DMS 273 treated with DMSO at 0.1 percent for 48 hours (cell line): ENCODE measurements at regions not wholly inside any gene's neighbourhood (a gene's known extent, or its start where the extent isn't known, plus 50 kb on each side); places are given as distances from the start of the nearest gene placed in this dataset.

ENCODE experiments used
- DNase-seq: peaks from one replicate; lab custom pipeline; 2025; lab: John Stamatoyannopoulos, UW

DNA sequence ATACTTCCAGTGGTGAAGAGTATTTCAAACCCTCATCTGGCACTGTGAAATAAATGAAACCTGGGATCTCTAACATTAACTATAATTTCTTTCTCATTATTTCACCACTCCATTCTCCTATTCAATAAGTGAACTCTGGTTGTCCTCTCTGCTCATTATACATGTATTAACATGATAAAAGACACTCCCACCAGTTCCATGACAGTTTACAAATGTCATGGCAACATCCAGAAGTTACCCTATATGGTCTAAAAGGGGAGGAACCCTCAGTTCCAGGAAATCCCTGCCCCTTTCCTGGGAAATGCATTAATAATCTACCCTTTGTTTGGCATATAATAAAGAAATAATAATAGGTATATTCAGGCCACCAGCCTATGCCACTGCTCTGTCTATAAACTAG is 62.7 kb upstream of the BRINP3 start:
- DNase-seq = no peak

DNA sequence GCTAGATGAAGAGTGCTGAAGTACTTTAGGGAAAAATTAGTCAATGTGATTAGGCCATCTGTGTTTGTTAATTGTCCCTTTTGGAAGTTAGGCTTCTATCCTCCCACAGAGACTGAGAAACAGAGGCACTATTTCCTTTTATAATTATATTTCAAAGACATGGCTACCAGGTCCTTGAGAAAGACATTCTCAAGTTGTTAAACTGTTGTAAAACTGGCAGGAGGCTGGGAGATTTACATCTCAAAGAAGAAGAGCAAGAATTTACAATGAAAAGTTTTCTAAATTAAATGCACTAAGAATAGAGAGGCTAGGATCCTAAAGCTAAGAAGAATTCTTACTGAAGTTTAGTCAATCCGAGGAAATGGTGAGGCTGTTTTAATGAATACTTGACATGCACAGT is 74.0 kb upstream of the BRINP3 start:
- DNase-seq = no peak

DNA sequence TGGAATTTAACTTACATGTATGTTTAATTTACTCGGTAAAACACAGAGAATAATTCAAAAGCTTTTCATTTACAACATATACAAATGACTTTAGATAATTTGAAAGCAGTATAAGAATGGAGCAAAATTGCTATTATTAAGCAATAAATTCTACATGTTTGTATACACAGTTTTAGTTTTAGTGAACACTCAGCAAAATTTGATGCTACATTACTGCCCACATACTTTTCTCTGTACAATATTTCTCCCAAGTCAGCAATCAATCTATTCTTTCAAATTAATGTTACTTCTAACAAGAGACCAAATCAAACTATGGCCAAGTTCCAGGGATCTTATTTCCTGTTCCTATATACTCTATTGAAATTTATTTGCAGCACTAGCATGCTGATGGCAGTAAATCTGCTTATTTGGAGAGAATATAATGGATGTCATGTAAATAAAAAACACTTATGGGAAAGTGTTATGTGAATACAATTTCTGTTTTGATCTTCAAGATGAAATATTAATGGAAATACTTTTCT is 82.6 kb upstream of the BRINP3 start:
- no peak for DNase-seq

DNA sequence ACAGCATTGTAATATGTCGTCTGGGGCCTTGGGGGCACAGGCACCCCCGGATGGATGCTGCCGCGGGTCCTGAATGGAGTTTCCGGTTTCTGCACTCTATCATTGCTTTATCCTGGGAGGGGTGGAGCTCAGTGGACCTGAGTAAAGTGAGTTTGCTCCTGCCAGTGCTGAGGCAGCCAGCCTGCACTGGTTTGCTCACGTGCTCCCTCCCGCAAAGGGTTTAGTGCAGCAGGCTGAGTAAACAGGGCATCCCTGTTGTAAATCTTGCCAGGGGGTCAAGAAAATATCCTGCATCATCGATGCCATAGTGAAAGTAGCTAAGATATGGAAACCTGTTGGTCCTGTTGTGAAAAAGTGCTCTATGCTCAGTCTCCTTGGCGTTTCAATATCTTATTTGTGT is 85.6 kb upstream of the BRINP3 start:
- no peak for DNase-seq

DNA sequence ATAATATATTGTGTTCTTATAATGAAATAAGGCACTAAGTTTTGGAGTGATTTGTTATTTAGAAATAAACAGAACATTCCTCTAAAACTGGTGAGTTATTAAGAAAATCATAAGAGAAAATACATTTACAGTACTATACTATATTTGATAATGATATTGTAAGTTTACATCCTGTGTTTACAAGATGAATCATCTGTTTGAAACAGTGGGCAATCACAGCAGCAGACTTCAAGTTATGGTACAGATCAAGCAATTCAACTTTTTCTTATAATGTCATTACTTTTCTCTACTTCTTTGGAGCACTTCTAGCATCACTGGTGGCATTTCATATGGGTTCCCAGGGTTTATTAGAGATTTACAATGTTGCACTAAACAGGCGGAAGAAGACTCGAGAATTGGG is 86.5 kb upstream of the BRINP3 start:
- DNase-seq = no peak

DNA sequence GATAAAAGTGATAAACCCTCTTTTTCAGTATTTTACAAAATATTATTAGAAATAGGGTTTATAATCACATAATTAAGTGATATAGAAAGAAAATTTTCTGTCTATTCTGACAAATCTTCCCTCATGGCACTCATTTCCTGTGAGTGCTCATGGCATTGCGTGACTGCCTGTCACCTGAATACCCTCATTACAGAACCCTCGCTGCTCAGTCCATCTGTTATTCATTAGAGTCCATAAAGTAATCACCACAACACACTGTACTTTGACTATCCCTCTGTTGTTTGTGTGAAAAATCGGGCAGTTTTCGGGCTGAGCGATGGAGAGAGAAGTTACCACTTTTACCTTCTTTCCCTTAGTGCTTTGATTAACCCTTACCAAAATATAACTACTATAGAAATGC is 100.4 kb upstream of the BRINP3 start:
- no peak for DNase-seq

DNA sequence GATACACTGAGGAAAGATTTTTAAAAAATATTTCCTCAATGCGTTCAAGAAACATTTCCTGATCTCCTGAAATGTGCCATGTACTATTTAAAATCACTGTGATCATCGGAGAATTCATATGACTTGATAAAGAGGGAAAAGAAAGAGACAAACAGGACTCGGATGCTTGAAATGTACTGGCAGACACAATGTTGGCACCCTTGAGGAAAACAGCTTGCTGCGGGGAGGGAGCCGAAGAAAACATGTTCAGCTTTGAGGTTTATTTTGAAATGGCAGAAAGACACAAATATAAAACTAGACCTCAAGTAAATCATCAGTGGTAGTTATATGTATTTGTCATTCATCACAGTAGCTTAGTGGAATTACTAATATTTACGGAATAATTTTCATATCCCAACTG is 100.9 kb upstream of the BRINP3 start:
- DNase-seq = no peak

DNA sequence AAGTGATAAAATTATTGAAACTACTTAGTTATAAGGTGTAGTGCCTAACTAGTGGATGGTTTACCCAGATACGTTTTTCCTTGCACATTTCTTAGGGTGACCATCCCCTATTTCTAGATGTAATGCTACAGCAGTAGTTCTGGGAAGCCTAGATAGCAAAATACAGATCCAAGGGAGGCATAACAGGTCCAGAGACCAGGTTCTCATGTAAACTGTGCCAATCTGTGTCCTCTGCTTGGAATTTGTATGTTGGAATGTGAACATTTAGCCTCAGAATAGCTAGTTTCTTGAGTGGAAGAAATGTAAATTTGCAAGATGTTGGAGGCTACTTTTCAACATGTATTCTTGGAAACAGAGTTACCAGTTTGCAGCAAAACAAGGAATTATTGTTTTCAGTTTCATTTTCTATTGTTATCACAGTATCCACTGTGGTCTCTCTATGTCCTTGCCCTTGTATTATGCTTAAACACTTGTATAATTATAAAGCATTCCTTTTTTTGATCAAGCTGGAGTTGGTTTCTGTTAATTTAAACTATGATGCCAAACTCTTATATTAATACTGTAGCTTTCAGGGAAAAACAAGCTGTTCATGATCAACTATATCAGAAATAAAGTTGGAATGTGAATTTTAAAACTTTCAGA is 102.0 kb upstream of the BRINP3 start:
- no peak for DNase-seq

DNA sequence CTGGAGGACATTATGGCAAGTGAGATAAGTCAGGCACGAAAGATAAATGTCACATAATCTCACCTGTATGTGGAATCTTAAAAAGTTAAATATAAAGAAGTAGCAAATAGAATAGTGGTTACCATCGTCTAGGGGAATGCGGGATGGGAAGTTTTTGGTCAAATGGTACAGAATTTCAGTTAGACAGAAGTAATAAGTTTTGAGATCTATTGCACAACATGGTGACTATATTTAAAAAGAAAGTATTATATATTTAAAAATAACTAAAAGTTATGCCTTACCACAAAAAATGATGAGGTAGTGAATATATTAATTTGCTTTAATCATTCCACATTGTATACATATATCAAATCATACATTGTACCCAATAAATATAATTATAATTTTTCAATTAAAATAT is 106.2 kb upstream of the BRINP3 start:
- no peak for DNase-seq

DNA sequence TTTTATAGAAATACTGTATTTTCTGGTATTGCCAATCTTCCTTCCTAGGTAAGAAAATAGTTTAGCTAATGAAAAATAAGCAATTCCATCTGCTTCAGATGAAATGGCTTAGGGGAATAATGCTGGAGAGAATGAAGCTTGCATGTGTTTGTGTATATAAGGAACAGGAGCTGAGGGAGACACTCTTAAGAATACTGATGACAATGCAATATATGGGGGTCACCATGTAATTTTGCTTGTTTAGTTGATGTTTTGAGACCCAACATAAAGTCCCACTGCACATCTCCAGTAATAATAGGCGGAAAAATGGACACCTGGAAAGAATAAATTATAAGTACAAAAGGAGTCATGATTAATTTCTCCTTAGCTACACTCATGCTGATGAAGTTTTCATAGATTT is 110.8 kb upstream of the BRINP3 start:
- DNase-seq = no peak

DNA sequence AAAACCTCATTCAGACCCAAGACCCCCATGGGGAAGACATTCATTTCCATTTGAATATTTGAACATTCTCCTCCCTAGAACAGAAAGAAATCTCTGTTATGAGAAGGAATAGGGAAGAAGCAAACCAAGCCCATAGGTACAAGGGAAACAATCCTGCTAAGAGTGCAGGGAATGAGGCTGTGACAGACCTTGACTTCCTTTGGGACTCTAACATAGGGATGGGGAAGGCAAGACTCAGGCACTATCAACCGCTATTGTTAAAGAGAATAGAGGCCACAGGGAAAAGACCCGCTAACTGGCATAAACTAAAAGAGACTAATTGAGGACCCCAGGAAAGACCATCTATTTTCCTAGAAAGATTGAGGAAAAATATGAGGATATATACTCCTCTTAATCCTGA is 117.8 kb upstream of the BRINP3 start:
- DNase-seq = no peak

DNA sequence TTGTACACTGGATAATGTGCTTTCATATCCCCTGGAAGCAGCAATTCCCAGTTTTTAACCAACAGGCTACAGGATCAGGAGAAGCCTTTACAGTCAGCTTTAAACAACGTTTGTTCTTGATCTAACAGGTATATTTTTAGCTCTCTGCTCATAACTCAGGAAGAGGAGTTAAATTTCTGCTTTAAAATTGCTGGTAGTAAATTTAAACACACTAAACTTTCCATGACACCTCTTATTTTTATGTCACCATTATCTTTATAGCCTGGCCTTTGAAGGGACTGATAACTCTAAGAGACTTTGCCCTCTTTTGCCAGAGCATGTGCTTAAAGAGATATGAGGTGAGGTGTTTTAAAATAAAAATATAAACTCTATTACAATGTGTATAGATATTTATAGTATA is 119.6 kb upstream of the BRINP3 start:
- no peak for DNase-seq

DNA sequence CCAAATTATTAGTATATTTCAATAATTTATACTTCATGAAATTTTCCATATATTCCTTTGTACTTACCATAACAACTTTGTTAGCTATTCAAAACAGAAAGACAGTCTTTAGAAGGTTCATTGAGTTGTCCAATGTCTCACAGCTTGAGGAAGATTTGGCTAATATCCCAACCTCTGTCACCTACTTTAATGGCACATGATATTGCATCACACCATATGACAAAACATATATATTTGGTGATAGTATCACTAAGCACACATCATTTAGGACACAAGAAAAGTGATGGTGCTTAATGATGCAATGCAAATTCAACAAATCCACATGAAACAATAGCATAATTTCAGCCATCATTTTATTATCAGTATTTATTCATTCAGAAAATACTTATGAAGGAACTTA is 122.0 kb upstream of the BRINP3 start:
- no peak for DNase-seq

DNA sequence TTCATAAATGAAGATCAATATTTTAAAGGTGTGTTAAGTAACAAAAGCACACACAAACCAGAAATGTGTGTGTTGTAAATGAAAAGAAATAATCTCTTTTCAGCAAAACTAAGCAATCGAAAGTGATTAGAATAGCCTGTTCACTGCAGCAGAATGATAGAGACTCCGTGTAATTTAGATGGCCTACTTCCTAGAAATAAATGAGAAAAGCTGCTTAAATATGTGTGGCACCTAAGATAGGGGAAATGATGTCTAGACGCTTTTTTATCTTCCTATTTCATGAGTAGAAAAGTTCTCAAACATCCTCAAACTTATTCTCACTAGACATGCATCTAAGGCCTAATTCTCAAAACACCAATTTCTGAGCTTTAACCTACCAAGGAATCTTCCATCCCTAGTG is 124.7 kb upstream of the BRINP3 start:
- no peak for DNase-seq

DNA sequence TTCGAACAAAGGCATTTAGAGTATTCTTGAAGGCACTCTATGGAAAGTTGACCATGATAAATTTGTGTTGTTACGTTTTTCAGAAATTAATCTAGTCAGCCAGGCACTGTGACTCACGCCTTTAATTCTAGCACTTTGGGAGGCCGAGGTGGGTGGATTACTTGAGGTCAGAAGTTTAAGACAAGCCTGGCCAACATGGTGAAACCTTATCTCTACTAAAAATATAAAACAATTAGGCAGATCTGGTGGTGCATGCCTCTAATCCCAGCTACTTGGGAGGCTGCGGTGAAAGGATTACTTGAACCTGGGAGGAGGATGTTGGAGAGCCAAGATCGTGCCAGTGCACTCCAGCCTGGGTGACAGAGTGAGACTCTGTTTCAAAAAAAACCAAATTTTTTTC is 130.6 kb upstream of the BRINP3 start:
- no peak for DNase-seq

DNA sequence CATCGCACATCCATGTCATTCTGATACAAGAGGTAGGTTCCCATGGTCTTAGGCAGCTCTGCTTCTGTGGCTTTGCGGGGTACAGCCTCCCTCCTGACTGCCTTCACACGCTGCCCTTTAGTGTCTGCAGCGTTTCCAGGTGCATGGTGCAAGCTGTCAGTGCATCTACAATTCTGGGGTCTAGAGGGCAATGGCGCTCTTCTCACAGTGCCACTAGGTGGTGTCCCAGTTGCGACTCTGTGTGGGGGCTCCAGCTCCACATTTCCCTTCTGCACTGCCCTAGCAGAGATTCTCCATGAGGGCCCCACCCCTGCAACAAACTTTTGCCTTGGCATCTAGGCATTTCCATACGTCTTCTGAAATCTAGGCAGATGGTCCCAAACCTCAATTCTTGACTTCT is 138.2 kb upstream of the BRINP3 start:
- DNase-seq = no peak

DNA sequence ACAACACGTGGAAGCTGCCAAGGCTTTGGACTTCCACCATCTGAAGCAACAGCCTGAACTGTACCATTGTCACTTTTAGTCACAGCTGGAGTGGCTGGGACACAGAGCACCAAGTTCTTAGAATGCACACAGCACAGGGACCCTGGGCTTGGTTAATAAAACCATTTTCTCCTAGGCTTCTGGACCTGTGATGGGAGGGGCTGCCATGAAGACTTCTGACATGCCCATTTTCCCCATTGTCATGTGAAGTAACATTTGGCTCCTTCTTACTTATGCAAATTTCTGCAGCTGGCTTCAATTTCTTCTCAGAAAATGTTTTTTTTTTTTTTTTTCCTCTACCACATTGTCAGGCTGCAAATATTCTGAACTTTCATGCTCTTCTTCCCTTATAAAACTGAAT is 138.6 kb upstream of the BRINP3 start:
- DNase-seq = no peak

DNA sequence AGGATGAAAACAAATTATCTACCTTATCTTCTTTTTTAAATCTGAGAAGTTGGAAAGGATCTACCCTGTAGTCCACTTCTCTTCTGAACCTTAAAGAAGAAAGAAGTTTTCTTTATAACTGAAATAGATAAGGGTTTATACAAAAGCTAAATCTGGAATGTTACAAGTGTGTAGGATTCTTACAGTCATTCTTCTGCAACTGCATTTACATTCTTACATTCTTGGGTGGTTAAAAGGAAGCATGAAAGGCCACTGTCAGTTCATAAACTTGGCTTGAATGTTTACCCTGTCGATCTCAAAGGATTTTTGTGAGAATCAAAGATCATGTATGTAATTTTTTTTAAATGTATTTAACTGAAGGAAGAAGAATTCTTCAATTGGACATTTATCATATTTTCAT is 142.1 kb upstream of the BRINP3 start:
- DNase-seq = no peak

DNA sequence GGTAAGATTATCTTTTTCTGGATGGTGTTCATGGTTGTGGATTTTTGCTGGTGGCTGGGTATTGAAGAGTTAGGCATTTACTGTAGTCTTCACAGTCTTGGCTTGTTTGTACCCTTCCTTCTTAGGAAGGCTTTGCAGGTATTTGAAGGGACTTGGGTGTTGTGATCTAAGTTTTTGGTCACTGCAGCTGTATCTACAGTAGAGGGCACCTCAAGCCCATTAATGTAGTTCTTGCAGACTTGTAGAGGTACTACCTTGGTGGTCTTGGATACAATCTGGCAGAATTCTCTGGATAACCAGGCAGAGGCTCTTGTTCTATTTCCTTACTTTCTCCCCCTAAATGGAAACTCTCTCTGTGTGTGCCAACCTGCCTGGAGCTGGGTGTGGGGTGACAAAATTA is 155.8 kb upstream of the BRINP3 start:
- DNase-seq = no peak

DNA sequence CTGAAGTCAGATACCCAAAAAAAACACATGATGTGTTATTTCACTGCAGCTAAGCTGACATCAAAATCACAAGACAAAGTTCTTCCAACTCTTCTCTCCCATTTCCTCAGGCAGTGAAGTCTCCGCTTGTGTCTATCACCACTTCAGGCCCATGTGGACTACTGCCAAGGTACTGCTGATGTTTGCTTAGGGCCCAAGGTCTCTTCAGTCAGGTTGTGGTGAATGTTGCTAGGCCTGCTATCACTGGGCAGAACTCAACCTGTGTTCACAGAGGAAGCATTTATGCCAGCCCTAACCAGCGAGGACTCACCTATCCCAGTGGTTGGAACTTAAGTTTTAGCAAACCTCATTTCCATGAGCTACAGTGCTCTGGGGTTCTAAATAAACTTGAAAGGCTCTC is 156.5 kb upstream of the BRINP3 start:
- no peak for DNase-seq

DNA sequence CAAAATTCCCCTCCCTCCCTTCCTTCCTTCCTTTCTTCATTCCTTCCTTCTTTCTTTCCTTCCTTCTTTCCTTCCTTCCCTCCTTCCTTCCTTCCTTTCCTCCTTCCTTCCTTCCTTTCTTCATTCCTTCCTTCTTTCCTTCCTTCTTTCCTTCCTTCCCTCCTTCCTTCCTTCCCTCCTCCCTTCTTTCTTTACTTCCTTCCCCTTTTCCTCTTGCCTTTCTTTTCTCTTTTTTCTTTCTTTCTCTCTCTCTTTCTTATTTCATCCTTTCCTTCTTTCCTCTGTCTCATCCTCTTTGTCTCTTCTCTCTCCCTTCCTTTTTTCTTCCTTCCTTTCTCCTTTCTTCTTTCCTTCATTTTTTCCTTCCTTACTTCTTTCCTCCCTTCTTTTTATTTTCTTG is 171.9 kb upstream of the BRINP3 start:
- no peak for DNase-seq

DNA sequence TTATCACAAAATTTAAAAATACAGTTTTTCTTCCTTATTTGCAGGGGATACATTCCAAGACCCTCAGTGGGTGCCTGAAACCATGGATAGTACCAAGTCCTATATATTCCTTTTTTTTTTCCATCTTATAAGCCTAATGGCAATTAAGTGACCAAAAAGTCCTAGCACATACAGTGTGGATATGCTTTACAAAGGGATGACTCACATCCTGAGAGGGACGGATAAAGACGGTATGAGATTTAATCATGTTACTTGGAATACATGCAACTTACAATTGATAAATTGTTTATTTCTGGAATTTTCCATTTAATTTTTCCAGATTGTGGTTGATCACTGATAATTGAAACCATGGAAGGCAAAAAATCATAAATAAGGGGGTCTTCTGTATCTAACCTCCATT is 181.2 kb upstream of the BRINP3 start:
- no peak for DNase-seq

DNA sequence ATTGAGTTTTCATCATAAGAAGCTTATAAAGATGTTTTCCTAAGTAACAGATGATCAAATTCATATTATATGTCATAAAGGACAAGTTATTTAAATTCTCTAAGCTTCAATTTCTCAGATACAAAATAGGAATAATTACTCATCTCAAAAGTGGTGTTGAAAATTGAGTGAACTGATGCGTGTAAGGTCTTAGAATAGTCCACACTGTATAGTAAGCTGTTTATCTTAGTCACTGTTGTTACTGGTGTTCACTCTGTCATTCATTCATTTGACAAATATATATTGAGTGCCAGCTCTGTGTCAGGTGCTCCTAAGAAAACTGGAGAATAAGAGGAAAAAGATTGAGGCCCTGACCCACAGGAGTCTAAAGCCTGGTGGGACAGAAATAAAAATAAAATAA is 186.3 kb upstream of the BRINP3 start:
- DNase-seq = no peak

DNA sequence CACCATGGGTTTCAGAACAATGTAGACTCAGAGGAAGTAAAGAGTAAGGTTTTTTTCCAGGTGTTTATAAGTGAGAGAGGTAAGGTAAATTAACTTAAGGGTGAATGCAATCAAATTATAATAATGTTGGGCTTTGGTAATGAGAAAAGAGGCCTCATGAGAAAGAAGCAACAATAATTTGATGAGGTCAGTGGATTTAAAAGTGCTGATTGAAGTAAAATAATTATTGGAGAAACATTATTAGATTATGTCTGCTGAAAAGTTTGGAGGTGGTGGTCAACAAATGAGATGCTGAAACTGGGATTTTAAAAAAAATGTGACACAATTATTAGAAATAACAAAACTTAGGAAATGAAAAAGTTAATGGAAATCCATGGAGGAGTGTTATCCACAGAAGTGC is 187.4 kb upstream of the BRINP3 start:
- DNase-seq = no peak

DNA sequence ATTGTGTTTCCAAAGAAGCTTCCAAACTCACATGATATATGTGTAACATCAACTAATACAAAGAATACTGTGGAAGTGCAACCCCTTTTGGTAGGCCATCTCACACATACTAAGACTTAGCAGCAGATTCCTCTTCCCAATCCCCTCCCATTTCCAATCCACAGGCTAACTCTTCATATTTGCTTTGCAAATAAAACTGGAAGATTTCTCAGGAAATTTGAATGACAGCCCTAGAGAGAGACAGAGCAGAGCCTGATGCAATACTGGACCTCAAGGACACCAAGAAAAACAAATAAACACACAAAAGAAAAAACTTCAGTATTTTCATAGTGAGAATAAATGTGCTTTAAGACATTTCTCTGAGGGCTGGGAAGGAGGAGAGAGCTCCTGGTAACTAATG is 190.2 kb upstream of the BRINP3 start:
- no peak for DNase-seq
